Neural progenitor cell (in vitro differentiated cells): ENCODE measurements at regions not wholly inside any gene's neighbourhood (a gene's known extent, or its start where the extent isn't known, plus 50 kb on each side); places are given as distances from the start of the nearest gene placed in this dataset.
A peak's percentile ranks its signal among the peaks of the same experiment; 100 is the strongest.

ENCODE experiments used
- DNase-seq: peaks from one replicate; pipeline ENCODE4 v3.0.0-alpha.2; 2016; ENCODE audit warnings: low spot score
- H2AFZ ChIP-seq: fragments of 200-600 bp; sonication (generic); replicated peaks from 2 replicates; pipeline ENCODE4 v1.6.1; 2016; ENCODE audit warnings: antibody characterized with exemption
- H3F3A ChIP-seq: fragments of 200-600 bp; sonication (generic); 2 replicates; pipeline ENCODE4 v1.6.1; 2016; ENCODE audit warnings: antibody characterized with exemption, low read depth
- H3K27ac ChIP-seq: fragments of 200-600 bp; sonication (generic); 2 replicates; pipeline ENCODE4 v1.5.1; 2016; ENCODE audit warnings: mild to moderate bottlenecking
- H3K27me3 ChIP-seq: fragments of 200-600 bp; sonication (generic); 2 replicates; pipeline ENCODE4 v1.6.1; 2016; ENCODE audit warnings: mild to moderate bottlenecking, moderate library complexity
- H3K36me3 ChIP-seq: fragments of 200-600 bp; sonication (generic); 2 replicates; pipeline ENCODE4 v1.5.1; 2016
- H3K4me1 ChIP-seq: fragments of 200-600 bp; sonication (generic); 2 replicates; pipeline ENCODE4 v1.6.1; 2016; ENCODE audit warnings: mixed run types
- H3K4me2 ChIP-seq: fragments of 200-600 bp; sonication (generic); 2 replicates; pipeline ENCODE4 v1.6.1; 2016
- H3K4me3 ChIP-seq: fragments of 200-600 bp; sonication (generic); 2 replicates; pipeline ENCODE4 v1.5.1; 2016
- H3K79me2 ChIP-seq: fragments of 200-600 bp; sonication (generic); 2 replicates; pipeline ENCODE4 v1.6.1; 2016; ENCODE audit warnings: low read depth
- H3K9ac ChIP-seq: fragments of 200-600 bp; sonication (generic); 2 replicates; pipeline ENCODE4 v1.6.1; 2016
- H3K9me3 ChIP-seq: fragments of 200-600 bp; sonication (generic); 2 replicates; pipeline ENCODE4 v1.5.1; 2016; ENCODE audit warnings: low read depth
- H4K20me1 ChIP-seq: fragments of 200-600 bp; sonication (generic); 2 replicates; pipeline ENCODE4 v1.6.1; 2016; ENCODE audit warnings: low read depth
- H3K27ac Mint-ChIP-seq: 3 replicates; pipeline ENCODE4 v1.8.0; 2021; ENCODE audit warnings: mixed read lengths
- H3K27me3 Mint-ChIP-seq: 2 replicates; pipeline ENCODE4 v1.8.0; 2022; ENCODE audit warnings: low read depth, mild to moderate bottlenecking, inconsistent platforms, moderate library complexity, mixed read lengths; ENCODE audit not compliant: insufficient read depth
- H3K36me3 Mint-ChIP-seq: 3 replicates; pipeline ENCODE4 v1.8.0; 2021; ENCODE audit warnings: mixed read lengths
- H3K4me1 Mint-ChIP-seq: 3 replicates; pipeline ENCODE4 v1.8.0; 2021; ENCODE audit warnings: mixed read lengths
- H3K4me3 Mint-ChIP-seq: 3 replicates; pipeline ENCODE4 v1.8.0; 2021; ENCODE audit warnings: mild to moderate bottlenecking, moderate library complexity, mixed read lengths
- H3K9me3 Mint-ChIP-seq: 3 replicates; pipeline ENCODE4 v1.8.0; 2020; ENCODE audit warnings: mixed read lengths
- EZH2 ChIP-seq: fragments of 200-600 bp; sonication (generic); IDR thresholded peaks from 2 replicates; pipeline ENCODE4 v1.6.1; 2017; ENCODE audit warnings: antibody characterized with exemption, mild to moderate bottlenecking, moderate library complexity
- EZH2phosphoT487 ChIP-seq: fragments of 200-600 bp; sonication (generic); IDR thresholded peaks from 2 replicates; pipeline ENCODE4 v1.6.1; 2017; ENCODE audit warnings: antibody characterized with exemption
- TF ChIP-seq, protein P1 (sequence below): fragments of 200-600 bp; sonication (generic); IDR thresholded peaks from 2 replicates; pipeline ENCODE4 v1.5.1; 2017; ENCODE audit warnings: antibody characterized with exemption, mild to moderate bottlenecking

DNA sequence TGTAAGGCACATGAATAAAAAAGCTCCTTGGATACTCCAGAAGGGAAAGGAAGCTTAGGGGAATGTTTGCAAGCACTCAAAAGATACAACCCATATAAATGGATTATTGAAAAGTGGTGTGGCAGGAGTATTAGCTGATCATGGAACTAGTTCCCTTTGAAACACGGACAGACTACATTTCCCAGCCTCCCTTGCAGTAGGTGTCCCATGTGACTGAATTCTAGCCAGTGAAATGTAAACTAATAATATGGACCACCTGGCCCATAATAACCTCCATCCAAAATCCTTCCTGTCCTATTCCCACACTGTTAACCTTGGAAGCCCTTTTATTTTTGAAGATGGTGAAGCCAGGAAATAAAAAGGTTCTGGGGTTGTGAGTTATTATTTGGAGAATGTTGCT is 242.3 kb downstream of the SUDS3 start:
- TF ChIP-seq EZH2phosphoT487 (no peak), EZH2 (no peak)
- TF ChIP-seq, protein P1, sequence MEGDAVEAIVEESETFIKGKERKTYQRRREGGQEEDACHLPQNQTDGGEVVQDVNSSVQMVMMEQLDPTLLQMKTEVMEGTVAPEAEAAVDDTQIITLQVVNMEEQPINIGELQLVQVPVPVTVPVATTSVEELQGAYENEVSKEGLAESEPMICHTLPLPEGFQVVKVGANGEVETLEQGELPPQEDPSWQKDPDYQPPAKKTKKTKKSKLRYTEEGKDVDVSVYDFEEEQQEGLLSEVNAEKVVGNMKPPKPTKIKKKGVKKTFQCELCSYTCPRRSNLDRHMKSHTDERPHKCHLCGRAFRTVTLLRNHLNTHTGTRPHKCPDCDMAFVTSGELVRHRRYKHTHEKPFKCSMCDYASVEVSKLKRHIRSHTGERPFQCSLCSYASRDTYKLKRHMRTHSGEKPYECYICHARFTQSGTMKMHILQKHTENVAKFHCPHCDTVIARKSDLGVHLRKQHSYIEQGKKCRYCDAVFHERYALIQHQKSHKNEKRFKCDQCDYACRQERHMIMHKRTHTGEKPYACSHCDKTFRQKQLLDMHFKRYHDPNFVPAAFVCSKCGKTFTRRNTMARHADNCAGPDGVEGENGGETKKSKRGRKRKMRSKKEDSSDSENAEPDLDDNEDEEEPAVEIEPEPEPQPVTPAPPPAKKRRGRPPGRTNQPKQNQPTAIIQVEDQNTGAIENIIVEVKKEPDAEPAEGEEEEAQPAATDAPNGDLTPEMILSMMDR, result no peak
- no peak overlapping the region for H3K27ac ChIP-seq
- no peaks in the 10 kb centered on the region for H3K36me3 ChIP-seq
- H3K4me1 ChIP-seq, result peaks cover 7% of the 10 kb centered on the region
- no peak overlapping the region for H2AFZ ChIP-seq
- no peaks in the 10 kb centered on the region for H3K27me3 ChIP-seq
- no peak for DNase-seq
- no peak overlapping the region for H3K9ac ChIP-seq
- H3K9me3 ChIP-seq, result peaks cover 4% of the 10 kb centered on the region
- Mint-ChIP-seq H3K9me3 (peaks cover 19% of the 10 kb centered on the region), H3K4me3 (peak overlapping the region; percentile 22), H3K27me3 (peaks cover 13% of the 10 kb centered on the region), H3K36me3 (peaks cover 11% of the 10 kb centered on the region), H3K4me1 (peaks cover 31% of the 10 kb centered on the region), H3K27ac (peak overlapping the region; percentile 42)
- H3K4me2 ChIP-seq, result no peak overlapping the region
- no peaks in the 10 kb centered on the region for H4K20me1 ChIP-seq
- no peak overlapping the region for H3K4me3 ChIP-seq
- H3K79me2 ChIP-seq, result no peaks in the 10 kb centered on the region
- no peaks in the 10 kb centered on the region for H3F3A ChIP-seq

- H2AFZ ChIP-seq, result no peak overlapping the region
- H3K27me3 ChIP-seq, result no peaks in the 10 kb centered on the region
- H3K9me3 ChIP-seq, result no peaks in the 10 kb centered on the region
- no peak overlapping the region for H3K4me3 ChIP-seq
- H3K27ac Mint-ChIP-seq, result no peak overlapping the region
- TF ChIP-seq, protein P1, result no peak
- TF ChIP-seq EZH2phosphoT487 (no peak), EZH2 (no peak)
- no peaks in the 10 kb centered on the region for H3K36me3 ChIP-seq
- no peaks in the 10 kb centered on the region for H3K36me3 Mint-ChIP-seq
- peaks cover 6% of the 10 kb centered on the region for H3K4me1 Mint-ChIP-seq
- no peak for DNase-seq
- no peak overlapping the region for H3K9ac ChIP-seq
- no peak overlapping the region for H3K4me2 ChIP-seq
- peaks cover 6% of the 10 kb centered on the region for H3K27me3 Mint-ChIP-seq
- H3K27ac ChIP-seq, result no peak overlapping the region
- H3K4me1 ChIP-seq, result no peaks in the 10 kb centered on the region
- H3K9me3 Mint-ChIP-seq, result no peaks in the 10 kb centered on the region
- no peaks in the 10 kb centered on the region for H4K20me1 ChIP-seq
- H3F3A ChIP-seq, result no peaks in the 10 kb centered on the region
- H3K79me2 ChIP-seq, result no peaks in the 10 kb centered on the region
- H3K4me3 Mint-ChIP-seq, result no peak overlapping the region
Observed at GRCh38 chr12:118625050-118625675, 248.8 kb downstream of the SUDS3 start.

GRCh38 chr12:118633071-118633470 is 256.7 kb downstream of the SUDS3 start:
- Mint-ChIP-seq H3K4me1 (no peaks in the 10 kb centered on the region), H3K27me3 (no peaks in the 10 kb centered on the region)
- H3K4me2 ChIP-seq, result no peak overlapping the region

More at GRCh38 chr12:118633071-118633470, 256.7 kb downstream of the SUDS3 start:
- H3K36me3 Mint-ChIP-seq, result no peaks in the 10 kb centered on the region
- Histone ChIP-seq H3K4me1 (no peaks in the 10 kb centered on the region), H3K4me3 (no peak overlapping the region), H3K9me3 (no peaks in the 10 kb centered on the region), H2AFZ (no peak overlapping the region), H3K27ac (no peak overlapping the region), H3K9ac (no peak overlapping the region), H3K36me3 (no peaks in the 10 kb centered on the region), H4K20me1 (no peaks in the 10 kb centered on the region), H3F3A (no peaks in the 10 kb centered on the region), H3K27me3 (no peaks in the 10 kb centered on the region), H3K79me2 (no peaks in the 10 kb centered on the region)
- DNase-seq, result peak; percentile 46
- H3K4me3 Mint-ChIP-seq, result no peak overlapping the region
- TF ChIP-seq EZH2phosphoT487 (no peak), EZH2 (no peak)
- TF ChIP-seq, protein P1, result no peak
- H3K27ac Mint-ChIP-seq, result no peak overlapping the region
- no peaks in the 10 kb centered on the region for H3K9me3 Mint-ChIP-seq
